NCI-H345 (cell line): ENCODE measurements at regions not wholly inside any gene's neighbourhood (a gene's known extent, or its start where the extent isn't known, plus 50 kb on each side); places are given as distances from the start of the nearest gene placed in this dataset.

Source experiments
- DNase-seq: peaks from one replicate; lab custom pipeline; 2025; lab: John Stamatoyannopoulos, UW

DNA sequence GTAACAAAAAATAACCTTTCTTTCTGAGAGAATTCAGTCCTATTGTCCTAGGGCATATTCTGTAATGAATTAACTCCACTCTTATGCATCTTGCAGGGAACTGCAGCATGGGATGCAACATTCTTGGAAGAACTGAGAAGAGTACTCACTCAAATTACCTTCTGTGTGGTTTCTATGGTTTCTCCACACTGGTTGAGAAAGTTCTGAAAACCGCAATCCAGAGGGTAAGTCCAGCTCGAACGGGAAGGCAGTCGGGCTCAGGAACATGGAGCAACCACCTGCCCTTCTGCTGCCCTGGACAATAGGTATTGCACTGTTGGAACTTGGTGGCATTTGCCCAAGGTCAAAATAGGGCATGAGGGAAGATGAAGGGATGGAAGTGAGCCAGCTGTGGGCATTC lies 59.6 kb upstream of the CDK13 start:
- DNase-seq = no peak

GRCh38 chr7:39891894-39892293 lies 58.2 kb upstream of the CDK13 start:
- no peak for DNase-seq

DNA sequence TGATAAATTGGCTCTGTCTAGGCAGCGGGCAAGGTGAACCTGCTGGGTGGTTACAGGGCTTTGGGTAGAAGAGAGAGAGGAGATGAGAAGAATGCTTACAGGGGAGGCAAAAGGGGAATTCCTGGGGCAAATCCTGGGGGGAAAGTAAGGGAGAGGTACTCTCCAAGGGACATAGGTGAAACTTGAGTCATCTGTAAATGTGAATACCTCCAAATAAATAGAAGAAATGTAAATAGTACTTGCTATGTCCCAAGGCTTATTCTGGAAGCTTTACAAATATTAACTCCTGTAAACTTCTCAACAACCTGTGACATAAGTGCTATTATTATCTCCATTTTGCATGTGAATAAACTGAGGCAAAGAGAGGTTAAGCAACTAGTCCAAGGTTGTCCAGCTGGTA lies 57.7 kb upstream of the CDK13 start:
- no peak for DNase-seq

DNA sequence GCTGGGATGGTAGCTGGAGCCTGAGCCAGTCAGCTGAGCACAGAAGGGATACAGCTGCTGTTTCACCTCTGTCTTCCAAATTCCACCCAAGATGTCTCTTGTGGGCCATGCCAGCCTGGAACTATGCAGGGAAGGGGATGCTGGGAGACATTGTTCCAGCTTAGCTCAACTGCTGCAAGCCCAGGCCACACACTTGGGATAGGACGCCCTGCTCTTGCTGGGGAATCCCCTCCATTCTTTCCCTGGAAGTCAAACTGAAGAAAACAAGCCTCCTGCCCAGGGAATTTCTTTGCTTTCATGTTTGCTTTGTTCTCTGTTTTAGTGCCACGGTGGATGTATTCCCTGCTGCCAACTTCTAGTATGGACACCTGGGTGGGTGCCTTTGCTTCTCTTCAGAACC lies 55.2 kb upstream of the CDK13 start:
- no peak for DNase-seq

- no peak for DNase-seq
Measured at GRCh38 chr7:39896840-39897239, 53.2 kb upstream of the CDK13 start.

- no peak for DNase-seq
Measured at GRCh38 chr7:39898867-39899266, 51.2 kb upstream of the CDK13 start.
